Body of pancreas (tissue), 4 donors: ENCODE measurements at regions not wholly inside any gene's neighbourhood (a gene's known extent, or its start where the extent isn't known, plus 50 kb on each side); places are given as distances from the start of the nearest gene placed in this dataset.
"Not testable (repeated sequence)": the region's sequence is repeated elsewhere in the genome, so short reads cannot be mapped to it uniquely, and the experiment has no call there.

ENCODE experiments used
- ATAC-seq: fragments of 150-250 bp; one replicate; pipeline ENCODE4 v1.9.1; 2016
- DNase-seq, 4 donors: peaks; one replicate each; pipeline ENCODE4 v3.0.0-alpha.2; 2019
- H3K27ac ChIP-seq, 4 donors: fragments of 200-600 bp; sonication (generic); 1 replicate in 3 of 4; 2 replicates in 1 of 4; pipeline versions ENCODE4 v1.5.1 to v1.6.1; 2016 to 2019; ENCODE audit warnings: mild to moderate bottlenecking in 1 of 4, mixed read lengths in 1 of 4, moderate library complexity in 1 of 4
- H3K27me3 ChIP-seq, 2 donors: fragments of 200-600 bp; sonication (generic); one replicate each; pipeline ENCODE4 v1.6.0; 2016; ENCODE audit warnings: mild to moderate bottlenecking in 1 of 2
- H3K36me3 ChIP-seq, 2 donors: fragments of 200-600 bp; sonication (generic); replicated peaks in 1 of 2; 2 replicates each; pipeline ENCODE4 v1.5.1; 2016; ENCODE audit warnings: low read depth in 2 of 2; ENCODE audit not compliant: insufficient read depth in 1 of 2
- H3K4me1 ChIP-seq: fragments of 200-600 bp; sonication (generic); one replicate; pipeline ENCODE4 v1.6.0; 2016
- H3K4me3 ChIP-seq, 2 donors: fragments of 200-600 bp; sonication (generic); 1 replicate in 1 of 2; 2 replicates in 1 of 2; pipeline ENCODE4 v1.5.1; 2016 to 2019
- H3K9me3 ChIP-seq, 3 donors: fragments of 200-600 bp; sonication (generic); 1 replicate in 2 of 3; 2 replicates in 1 of 3; pipeline ENCODE4 v1.5.1; 2016
- CTCF ChIP-seq, 7 experiments: fragments of 450-650 bp in 4 of 7; fragments of 200-600 bp in 3 of 7; sonication (generic) in 3 of 7; IDR thresholded peaks; one replicate each; pipeline ENCODE4 v1.5.1; 2016 to 2019; ENCODE audit warnings: antibody characterized with exemption in 7 of 7
- POLR2A ChIP-seq, 3 donors: fragments of 450-650 bp; IDR thresholded peaks; one replicate each; pipeline ENCODE4 v1.6.1; 2016; ENCODE audit warnings: antibody characterized with exemption in 3 of 3, mild to moderate bottlenecking in 2 of 3
- WGBS, 2 donors: methylation state at CpG; one replicate each; pipeline ENCODE4 v1.1.5; 2017; 5-methylcytosine and 5-hydroxymethylcytosine counted together
- intact Hi-C: fragments of 100-400 bp; cut with DNase I; formaldehyde crosslinking; loops from one replicate; pipeline ENCODE4 v1.15.1; 2023

- DNase-seq = no peak
- peaks cover 0 to 7% (median 0%) of the 10 kb centered on the region in 3 donors for H3K9me3 ChIP-seq
- no peak for ATAC-seq
- H3K27ac ChIP-seq = no peak overlapping the region
- H3K4me1 ChIP-seq = no peaks in the 10 kb centered on the region
- TF ChIP-seq CTCF (IDR thresholded peaks at IDR 0.05) (no peak), POLR2A (IDR thresholded peaks at IDR 0.05) (no peak)
- WGBS, 2 donors = 72 to 78% methylated on average over 4 of the region's 4 CpGs
- H3K27me3 ChIP-seq = no peaks in the 10 kb centered on the region
- H3K4me3 ChIP-seq = no peak overlapping the region
- H3K36me3 ChIP-seq = no peaks in the 10 kb centered on the region
- intact Hi-C loops = no loop called here
Measured at GRCh38 chr7:153407291-153408046, 644.7 kb upstream of the DPP6 start.

DNA sequence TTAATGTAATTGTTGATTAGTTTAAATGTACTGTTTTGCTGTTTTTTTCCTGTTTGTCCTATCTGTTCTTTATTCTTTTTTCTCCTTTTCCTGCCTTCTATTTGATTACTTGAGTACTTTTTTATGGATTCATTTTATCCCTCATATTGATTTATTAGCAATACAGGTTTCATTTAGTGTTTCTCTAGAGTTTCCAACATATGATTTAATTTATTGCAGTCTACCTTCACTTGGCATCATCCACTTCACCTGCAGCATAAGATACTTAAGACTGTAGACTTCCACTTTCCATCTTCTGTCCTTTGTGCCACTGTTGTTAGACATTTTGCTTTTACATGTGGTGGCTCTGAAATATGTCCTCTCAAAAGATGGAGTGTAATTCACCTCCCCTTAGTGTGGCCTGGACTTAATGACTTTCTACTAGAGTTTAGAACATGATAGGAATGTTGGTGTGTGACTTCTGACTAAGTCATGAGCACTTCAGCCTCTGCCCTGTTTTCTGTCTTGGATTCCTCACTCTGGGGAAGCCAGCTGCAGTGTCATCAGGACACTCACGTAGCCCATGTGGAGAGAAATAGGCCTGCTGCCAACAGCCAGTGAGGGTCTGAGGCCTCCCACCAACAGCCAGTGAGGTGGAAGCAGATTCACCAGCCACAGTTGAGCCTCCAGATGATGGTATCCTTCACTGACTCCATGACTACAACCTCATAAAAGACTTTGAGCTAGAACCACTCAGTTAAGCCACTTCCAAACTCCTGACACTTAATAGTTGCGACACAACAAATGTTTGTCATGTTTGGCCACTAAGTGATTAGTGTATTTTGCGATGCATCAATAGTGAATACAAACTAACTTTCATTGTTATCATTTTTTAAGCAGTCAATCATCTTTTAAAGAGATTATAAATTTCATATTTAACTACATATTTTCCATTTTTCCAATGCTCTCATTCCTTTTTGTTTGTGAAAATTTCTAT lies 643.5 kb upstream of the DPP6 start:
- DNase-seq (no peak), ATAC-seq (no peak)
- WGBS, 2 donors = 79 to 80% methylated on average over 3 of the region's 3 CpGs
- intact Hi-C loops = no loop called here
- H3K27ac ChIP-seq = no peak overlapping the region
- no peaks in the 10 kb centered on the region for H3K4me1 ChIP-seq
- TF ChIP-seq CTCF (IDR thresholded peaks at IDR 0.05) (no peak), POLR2A (IDR thresholded peaks at IDR 0.05) (no peak)
- no peak overlapping the region for H3K4me3 ChIP-seq
- H3K27me3 ChIP-seq = no peaks in the 10 kb centered on the region
- no peaks in the 10 kb centered on the region for H3K36me3 ChIP-seq
- peaks cover 0 to 7% (median 0%) of the 10 kb centered on the region in 3 donors for H3K9me3 ChIP-seq

DNA sequence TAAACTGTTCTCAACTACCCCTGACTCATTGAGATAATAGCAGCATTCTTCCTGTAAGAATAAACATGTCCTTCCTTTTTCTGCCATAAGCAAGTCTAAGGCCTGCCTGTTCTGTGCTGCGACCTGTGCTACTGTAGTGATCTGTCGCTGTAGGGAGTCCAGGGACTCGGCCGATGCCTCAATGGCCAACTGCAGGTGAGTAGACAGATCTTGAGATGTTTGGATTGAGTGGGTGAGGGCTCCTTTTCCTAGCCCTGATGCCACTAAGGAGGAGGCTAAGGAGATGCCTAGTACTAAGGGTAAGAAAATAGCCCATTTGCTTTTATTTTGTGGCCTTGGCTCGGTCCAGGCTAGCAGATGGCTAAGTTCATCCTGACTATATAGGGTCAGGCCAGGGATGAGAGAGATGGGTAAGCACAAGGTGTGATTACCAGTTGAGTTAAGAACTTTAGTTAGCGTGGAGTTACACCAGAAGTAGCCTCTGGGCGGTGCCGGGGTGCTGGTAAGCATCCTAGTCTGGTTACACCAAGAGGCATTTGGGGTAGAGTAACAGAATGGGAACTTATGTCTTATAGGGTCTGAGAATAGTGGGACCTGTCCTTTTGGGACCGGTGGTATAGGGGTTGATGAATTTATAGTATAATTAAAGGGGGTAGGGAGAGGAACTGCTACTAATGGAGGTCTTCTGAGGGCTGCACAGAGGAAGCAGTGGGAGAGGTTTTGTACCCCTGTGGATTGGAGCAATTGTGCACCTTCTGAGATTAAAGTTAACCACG lies 642.4 kb upstream of the DPP6 start:
- 75 to 84% methylated on average over 6 to 10 of the region's 10 CpGs for WGBS, 2 donors
- H3K4me1 ChIP-seq, H3K27ac ChIP-seq, H3K36me3 ChIP-seq, H3K4me3 ChIP-seq, ATAC-seq, H3K27me3 ChIP-seq, intact Hi-C loops, H3K9me3 ChIP-seq, DNase-seq: not testable (repeated sequence)

GRCh38 chr7:153410997-153411642 lies 641.1 kb upstream of the DPP6 start:
- H3K4me3 ChIP-seq, intact Hi-C loops, H3K27ac ChIP-seq, ATAC-seq, H3K9me3 ChIP-seq, DNase-seq, H3K27me3 ChIP-seq, H3K4me1 ChIP-seq, H3K36me3 ChIP-seq: not testable (repeated sequence)
- 81 to 86% methylated on average over 18 of the region's 18 CpGs for WGBS, 2 donors

DNA sequence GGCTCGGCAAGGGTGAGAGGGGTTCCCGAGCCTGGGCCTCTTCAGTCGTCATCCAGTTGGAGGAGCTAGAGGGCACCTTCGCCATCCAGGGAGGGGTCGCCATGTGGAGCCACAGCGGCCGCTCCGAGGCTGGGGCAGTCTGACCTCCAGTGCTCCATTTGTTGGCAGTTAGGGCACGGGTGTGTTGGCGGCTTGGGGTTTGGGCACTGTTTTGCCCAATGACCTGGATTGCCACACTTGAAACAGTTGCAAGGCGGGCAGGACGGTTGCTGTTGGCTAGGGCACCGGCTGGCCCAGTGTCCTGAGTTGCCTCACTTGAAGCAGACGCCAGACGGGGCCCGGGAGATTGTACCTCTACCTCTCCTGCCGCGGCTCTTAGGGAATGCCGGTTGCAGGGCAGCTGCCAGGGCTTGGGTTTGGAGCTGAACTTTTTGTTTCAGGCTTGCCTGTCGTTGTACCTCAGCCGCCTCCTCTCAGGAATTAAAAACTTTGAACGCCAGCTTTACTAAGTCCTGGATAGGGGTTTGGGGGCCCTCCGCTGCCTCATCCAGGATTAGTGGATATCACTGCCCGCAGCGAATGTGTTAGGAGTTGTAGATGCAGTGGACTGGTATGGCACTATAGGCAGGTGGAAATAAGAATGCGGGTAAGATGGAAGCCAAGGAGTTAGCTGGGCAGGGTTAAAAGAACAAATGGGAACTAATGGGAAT lies 639.9 kb upstream of the DPP6 start:
- DNase-seq, H3K27ac ChIP-seq: not testable (repeated sequence)
- WGBS, 2 donors = 86 to 92% methylated on average over 26 of the region's 26 CpGs

GRCh38 chr7:153412824-153413198 lies 639.4 kb upstream of the DPP6 start:
- 86 to 87% methylated on average over 16 of the region's 16 CpGs for WGBS, 2 donors
- DNase-seq, intact Hi-C loops, H3K4me3 ChIP-seq, H3K27me3 ChIP-seq, H3K27ac ChIP-seq, H3K9me3 ChIP-seq, ATAC-seq, H3K4me1 ChIP-seq, H3K36me3 ChIP-seq: not testable (repeated sequence)

More for the DNA sequence above, 639.9 kb upstream of the DPP6 start:
- H3K27me3 ChIP-seq, H3K36me3 ChIP-seq, H3K4me1 ChIP-seq, H3K9me3 ChIP-seq, ATAC-seq, intact Hi-C loops, H3K4me3 ChIP-seq: not testable (repeated sequence)
